KBM-7 (cell line): ENCODE measurements at regions not wholly inside any gene's neighbourhood (a gene's known extent, or its start where the extent isn't known, plus 50 kb on each side); places are given as distances from the start of the nearest gene placed in this dataset.
"Not testable (repeated sequence)": the region's sequence is repeated elsewhere in the genome, so short reads cannot be mapped to it uniquely, and the experiment has no call there.

Experiments used
- DNase-seq: peaks from one replicate; pipeline ENCODE4 v3.0.0-alpha.2; 2015
- in situ Hi-C: fragments of 300-500 bp; cut with MboI; formaldehyde crosslinking; loops from 2 replicates; pipeline ENCODE4 v1.14.3; 2020; ENCODE audit warnings: low sequenced_read_pairs, low pct_unique_long_range_greater_than_20kb, mixed read lengths

GRCh38 chr15:94858011-94858410, 626.6 kb downstream of the MCTP2 start:
- no peak for DNase-seq
- in situ Hi-C loops, result no loop called here

DNA sequence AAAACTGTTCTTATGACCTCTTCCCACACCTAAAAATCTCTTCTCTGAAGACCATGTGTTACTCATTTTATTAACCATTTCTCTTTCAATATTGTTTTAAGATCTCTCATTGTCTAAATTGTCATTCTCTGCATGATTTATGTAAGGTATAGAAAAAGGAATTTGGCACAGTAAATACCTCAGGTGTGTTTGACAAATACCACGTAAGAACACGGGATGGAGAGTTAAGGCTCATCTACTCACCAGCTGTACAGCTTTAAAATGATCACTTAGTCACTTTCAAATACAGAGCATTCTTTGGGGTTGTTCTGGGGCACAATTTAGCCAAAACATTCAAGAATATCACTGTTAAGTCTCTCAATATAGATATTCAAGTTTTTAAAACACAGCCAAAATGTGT, 627.1 kb downstream of the MCTP2 start:
- in situ Hi-C loops, result no loop called here
- DNase-seq, result no peak

GRCh38 chr15:94858920-94859319, 627.6 kb downstream of the MCTP2 start:
- DNase-seq, result no peak
- in situ Hi-C loops, result no loop called here

GRCh38 chr15:94864600-94864999, 633.2 kb downstream of the MCTP2 start:
- in situ Hi-C loops, result no loop called here
- no peak for DNase-seq

- DNase-seq, in situ Hi-C loops: not testable (repeated sequence)
These were observed 636.9 kb downstream of the MCTP2 start for GRCh38 chr15:94868265-94868664.

GRCh38 chr15:94875550-94875949, 644.2 kb downstream of the MCTP2 start:
- in situ Hi-C loops, result no loop called here
- DNase-seq, result no peak

- no peak for DNase-seq
- in situ Hi-C loops, result no loop called here
These were observed 646.5 kb downstream of the MCTP2 start for GRCh38 chr15:94877833-94878232.

DNA sequence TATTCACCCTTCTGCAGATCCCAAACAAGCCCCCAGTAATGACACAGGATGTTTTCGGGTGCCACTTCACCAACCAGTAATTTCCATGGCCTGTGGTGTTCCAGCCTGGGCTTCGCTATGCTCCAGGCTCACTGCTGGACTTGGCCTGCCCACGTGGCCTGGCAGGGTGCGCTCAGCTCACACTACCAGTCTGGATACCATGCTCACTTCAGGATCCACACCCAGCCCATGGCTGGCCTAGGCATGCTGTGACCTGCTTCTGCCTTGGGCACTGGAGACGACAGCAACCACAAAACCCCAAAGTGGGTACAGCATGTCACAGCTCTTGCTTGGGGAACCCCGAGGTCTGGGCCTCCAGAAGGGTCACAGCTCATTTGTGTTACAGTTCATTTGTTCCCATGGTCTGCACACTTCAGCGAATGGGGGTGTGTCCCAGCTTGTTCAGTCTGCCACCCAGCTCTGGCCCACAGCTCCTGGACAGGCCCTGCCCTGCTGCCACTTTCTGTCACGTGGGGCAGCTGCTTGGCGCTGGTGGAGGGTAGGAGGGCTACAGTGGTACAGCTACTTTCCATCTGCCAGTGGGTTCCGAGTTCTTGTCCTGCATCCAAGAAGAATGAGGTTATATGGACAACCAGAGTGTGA, 650.8 kb downstream of the MCTP2 start:
- no peak for DNase-seq
- in situ Hi-C loops, result no loop called here

- in situ Hi-C loops, result no loop called here
- no peak for DNase-seq
These were observed 656.0 kb downstream of the MCTP2 start for GRCh38 chr15:94887391-94887790.

DNA sequence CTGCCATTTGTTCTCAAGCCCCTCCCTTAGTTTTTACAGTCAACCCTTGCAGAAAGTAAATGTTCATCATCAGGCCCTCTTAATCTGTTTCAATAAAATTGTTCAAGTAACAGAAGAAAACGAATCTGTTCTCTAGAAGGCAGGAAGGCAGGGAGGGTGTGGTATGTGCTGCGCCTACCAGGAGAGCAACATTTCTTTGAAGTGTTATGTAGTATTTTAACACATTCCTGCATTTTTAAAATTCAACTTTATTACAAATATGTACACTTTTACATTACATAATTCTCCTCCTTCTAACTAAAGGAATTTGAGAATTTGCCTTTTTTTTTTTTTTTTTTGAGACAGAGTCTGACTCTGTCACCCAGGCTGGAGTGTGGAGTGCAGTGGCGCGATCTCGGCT, 657.8 kb downstream of the MCTP2 start:
- in situ Hi-C loops, result no loop called here
- DNase-seq, result no peak

DNA sequence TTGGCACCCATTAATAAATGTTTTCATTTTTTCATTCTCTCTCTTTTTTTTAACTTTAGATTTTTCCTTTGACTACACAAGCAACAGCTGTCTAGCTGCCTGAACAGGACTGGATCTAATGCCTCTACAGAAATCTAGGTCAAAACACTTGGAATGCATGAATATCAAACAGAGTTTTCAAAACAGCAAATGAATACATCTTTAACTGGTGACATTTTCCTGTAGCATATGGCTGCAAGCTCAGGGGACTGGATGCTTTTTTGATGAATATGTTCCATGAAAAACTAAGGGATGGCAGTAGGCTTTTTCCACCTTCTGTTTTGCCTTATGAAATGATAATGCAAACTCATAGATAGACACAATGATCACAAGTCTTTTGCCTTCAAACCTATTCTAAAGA, 661.7 kb downstream of the MCTP2 start:
- in situ Hi-C loops, result no loop called here

GRCh38 chr15:94894056-94894455, 662.7 kb downstream of the MCTP2 start:
- in situ Hi-C loops, result no loop called here
- DNase-seq, result no peak

More for the DNA sequence above, 661.7 kb downstream of the MCTP2 start:
- no peak for DNase-seq

DNA sequence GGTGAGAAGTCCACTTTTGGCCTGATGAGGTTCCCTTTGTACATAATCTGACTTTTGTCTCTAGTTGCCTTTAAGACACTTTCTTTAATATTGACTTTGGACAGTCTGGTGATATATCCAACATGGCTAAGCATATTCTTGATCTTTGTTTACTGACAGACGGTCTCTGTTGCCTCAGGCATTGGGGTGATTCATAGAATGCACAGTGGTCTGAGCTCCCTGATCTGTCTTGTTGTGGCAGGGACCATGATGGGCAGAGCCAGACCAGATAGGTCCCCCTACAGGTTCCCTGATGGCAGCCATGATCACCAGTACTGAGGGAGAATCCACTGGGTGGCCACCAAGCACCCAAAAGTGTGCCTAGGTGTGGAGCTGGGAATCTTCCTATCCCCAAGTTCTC, 678.1 kb downstream of the MCTP2 start:
- DNase-seq, result no peak
- in situ Hi-C loops, result no loop called here

DNA sequence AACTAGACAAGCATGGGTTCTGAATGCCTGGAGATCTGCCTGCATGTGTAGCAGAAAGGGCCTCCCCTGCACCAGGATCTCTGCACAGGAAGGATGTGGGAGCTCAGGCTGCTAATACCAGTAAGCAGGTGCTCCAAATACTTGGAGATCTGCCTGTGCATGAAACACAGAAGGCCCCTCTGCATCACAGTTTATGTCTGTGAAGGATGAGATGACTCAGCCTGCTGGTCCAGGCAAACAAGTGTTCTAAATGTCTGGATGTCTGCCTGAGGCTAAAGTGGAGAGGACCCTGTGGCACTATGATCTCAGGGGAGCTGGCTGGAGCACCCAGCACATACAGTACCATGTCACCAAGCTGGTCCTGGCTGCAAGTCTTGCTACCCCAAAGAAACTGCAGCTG, 678.8 kb downstream of the MCTP2 start:
- in situ Hi-C loops, result no loop called here
- no peak for DNase-seq

DNA sequence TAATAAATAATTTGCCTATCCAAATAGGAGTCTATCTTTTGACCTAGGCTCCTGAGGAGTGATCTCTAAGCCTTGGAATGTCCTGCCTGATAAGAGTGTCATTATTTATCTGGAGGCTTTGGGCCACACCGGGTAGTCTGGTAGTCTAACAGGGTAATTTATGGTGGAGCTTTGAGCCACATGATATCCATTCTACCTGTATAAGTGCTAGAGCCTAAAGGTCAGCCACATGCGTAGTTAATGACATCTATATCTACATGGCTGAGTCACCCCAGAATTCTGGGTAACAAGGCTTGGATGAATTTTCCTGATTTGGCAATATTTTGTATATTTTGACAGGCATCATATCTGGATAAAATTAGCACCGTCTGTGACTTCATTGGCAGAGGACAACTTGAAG, 681.4 kb downstream of the MCTP2 start:
- in situ Hi-C loops, result no loop called here
- no peak for DNase-seq

- in situ Hi-C loops, result no loop called here
- no peak for DNase-seq
These were observed 685.7 kb downstream of the MCTP2 start for GRCh38 chr15:94917068-94917467.

DNA sequence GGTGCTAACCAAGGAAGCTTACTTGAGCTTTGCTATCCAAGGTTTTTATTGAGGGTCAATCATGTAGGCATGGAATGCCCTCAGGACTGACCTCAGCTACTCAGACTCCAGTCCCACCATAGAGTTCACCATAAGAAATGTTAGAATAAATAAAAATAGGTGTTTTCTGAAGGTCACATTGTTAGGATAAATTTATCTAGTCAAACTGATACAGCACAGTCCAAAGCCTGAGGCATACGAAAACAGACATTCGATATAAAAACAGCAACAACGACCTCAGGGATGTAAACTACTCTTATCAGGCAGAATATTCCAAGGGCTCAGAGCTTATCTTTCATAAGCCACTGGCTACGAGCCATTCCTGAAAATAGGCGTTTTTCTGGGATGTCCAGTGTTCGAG, 690.6 kb downstream of the MCTP2 start:
- in situ Hi-C loops, result no loop called here

GRCh38 chr15:94924057-94924456, 692.7 kb downstream of the MCTP2 start:
- no peak for DNase-seq

More for the DNA sequence above, 690.6 kb downstream of the MCTP2 start:
- no peak for DNase-seq

GRCh38 chr15:94924971-94925598, 693.7 kb downstream of the MCTP2 start:
- DNase-seq, result no peak
- in situ Hi-C loops, result no loop called here

More at GRCh38 chr15:94924057-94924456, 692.7 kb downstream of the MCTP2 start:
- in situ Hi-C loops, result no loop called here

DNA sequence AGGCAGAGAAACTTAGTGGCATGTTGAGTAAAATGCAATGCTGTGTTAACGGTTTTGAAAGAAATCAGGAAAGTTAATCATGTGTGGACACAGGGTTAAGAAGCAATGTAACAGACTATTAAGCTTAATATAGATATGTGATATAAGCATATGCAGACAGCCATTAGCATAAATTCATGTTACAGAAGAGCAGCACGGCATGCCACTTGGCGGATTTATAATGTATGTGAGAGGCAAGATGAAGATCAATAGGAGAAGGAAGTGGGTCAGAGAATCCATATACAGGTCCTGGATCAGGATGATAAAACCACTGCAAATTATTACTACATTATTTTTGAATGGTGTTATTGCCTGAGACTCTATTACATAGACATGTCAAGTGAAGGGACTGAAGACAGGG, 694.3 kb downstream of the MCTP2 start:
- no peak for DNase-seq
- in situ Hi-C loops, result no loop called here

GRCh38 chr15:94927003-94927402, 695.6 kb downstream of the MCTP2 start:
- no peak for DNase-seq
- in situ Hi-C loops, result no loop called here
